ENCODE measurements at regions not wholly inside any gene's neighbourhood (a gene's known extent, or its start where the extent isn't known, plus 50 kb on each side); places are given as distances from the start of the nearest gene placed in this dataset.

DNA sequence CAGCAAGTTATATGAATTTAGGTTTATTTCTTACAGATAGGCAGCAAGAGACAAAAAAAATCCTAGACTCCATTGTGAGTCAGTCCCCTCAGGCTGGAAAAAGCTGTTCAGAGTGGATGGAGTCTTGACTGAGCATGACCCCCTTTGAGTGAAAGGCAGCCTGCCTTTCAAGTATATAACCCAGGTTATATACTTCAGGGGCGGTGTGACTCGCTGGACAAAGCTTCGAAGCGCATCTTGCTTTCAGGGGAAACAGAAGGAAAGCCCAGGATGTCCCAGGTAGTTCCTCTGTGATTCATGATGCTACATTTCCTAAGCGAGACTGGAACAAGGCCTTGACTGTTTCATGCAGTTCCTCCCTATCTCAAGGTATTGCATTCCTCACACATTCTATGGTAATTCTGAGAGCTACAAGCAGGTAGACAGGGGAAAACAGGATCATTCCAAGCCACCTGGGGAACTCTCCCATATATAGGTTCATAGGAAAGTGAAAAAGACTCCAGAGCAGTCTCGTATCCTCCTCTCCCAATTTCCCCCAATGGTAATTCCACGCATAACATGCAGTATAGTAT is 1244.1 kb upstream of the CDH6 start:
- DNase-seq, result no peak
- Histone ChIP-seq H3K27ac (no peak overlapping the region), H3K4me3 (ENCODE audit: low read depth, low read length) (no peak overlapping the region), H3K36me3 (replicated peaks) (no peaks in the 10 kb centered on the region), H3K27me3 (replicated peaks) (no peaks in the 10 kb centered on the region)
- TF ChIP-seq, protein P1, sequence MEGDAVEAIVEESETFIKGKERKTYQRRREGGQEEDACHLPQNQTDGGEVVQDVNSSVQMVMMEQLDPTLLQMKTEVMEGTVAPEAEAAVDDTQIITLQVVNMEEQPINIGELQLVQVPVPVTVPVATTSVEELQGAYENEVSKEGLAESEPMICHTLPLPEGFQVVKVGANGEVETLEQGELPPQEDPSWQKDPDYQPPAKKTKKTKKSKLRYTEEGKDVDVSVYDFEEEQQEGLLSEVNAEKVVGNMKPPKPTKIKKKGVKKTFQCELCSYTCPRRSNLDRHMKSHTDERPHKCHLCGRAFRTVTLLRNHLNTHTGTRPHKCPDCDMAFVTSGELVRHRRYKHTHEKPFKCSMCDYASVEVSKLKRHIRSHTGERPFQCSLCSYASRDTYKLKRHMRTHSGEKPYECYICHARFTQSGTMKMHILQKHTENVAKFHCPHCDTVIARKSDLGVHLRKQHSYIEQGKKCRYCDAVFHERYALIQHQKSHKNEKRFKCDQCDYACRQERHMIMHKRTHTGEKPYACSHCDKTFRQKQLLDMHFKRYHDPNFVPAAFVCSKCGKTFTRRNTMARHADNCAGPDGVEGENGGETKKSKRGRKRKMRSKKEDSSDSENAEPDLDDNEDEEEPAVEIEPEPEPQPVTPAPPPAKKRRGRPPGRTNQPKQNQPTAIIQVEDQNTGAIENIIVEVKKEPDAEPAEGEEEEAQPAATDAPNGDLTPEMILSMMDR (IDR thresholded peaks at IDR 0.05; ENCODE audit: low read depth, low read length, missing control alignments), result no peak
- in situ Hi-C loops (cut with HindIII; ENCODE audit: low pct_ligation_motif_present, low sequenced_read_pairs), result no loop called here

DNA sequence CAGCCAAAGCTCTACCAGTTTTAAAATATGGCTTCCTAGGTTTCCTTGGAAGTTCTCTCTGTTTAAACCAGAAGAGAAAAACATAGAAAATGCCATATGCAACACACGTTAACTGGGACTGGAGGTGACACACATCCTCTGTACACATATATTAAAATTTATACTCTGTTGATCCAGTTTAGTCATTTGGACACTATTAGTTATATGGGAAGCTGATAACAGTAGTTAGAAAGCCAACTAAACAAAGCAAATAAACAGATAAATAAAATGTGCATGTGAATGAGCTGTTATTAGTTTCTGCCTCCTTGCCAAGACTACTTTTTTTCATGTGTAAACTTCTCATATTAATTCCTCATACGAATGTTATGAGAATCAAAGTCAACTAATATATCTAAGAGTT is 1249.2 kb upstream of the CDH6 start:
- no peak overlapping the region for H3K27ac ChIP-seq
- TF ChIP-seq, protein P1 (IDR thresholded peaks at IDR 0.05; ENCODE audit: low read depth, low read length, missing control alignments), result no peak
- H3K27me3 ChIP-seq (replicated peaks), result no peaks in the 10 kb centered on the region
- no peaks in the 10 kb centered on the region for H3K36me3 ChIP-seq (replicated peaks)
- H3K4me3 ChIP-seq (ENCODE audit: low read depth, low read length), result no peak overlapping the region
- in situ Hi-C loops (cut with HindIII; ENCODE audit: low pct_ligation_motif_present, low sequenced_read_pairs), result no loop called here
- no peak for DNase-seq

DNA sequence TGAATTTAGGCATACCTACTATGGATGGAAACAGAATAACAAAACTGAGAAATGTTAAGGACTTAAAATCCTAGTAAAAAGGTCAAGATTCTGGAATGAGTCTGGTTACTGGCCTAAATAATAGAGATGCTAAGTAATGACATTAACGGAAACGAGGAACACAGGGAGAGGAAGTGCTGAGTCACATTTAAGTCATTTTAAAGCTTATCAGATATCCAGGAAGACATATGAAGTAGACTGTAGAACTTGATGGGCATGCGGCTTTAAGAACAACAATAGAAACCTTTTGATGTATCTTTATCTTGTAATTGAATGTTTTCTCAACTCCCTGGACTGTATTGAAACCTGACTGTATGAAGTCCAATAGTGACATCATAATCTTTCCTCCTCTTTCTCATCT is 1251.4 kb upstream of the CDH6 start:
- no peak overlapping the region for H3K27ac ChIP-seq
- TF ChIP-seq, protein P1 (IDR thresholded peaks at IDR 0.05; ENCODE audit: low read depth, low read length, missing control alignments), result no peak
- in situ Hi-C loops (cut with HindIII; ENCODE audit: low pct_ligation_motif_present, low sequenced_read_pairs), result no loop called here
- no peaks in the 10 kb centered on the region for H3K27me3 ChIP-seq (replicated peaks)
- H3K4me3 ChIP-seq (ENCODE audit: low read depth, low read length), result no peak overlapping the region
- peak; percentile 1 for DNase-seq
- H3K36me3 ChIP-seq (replicated peaks), result no peaks in the 10 kb centered on the region

DNA sequence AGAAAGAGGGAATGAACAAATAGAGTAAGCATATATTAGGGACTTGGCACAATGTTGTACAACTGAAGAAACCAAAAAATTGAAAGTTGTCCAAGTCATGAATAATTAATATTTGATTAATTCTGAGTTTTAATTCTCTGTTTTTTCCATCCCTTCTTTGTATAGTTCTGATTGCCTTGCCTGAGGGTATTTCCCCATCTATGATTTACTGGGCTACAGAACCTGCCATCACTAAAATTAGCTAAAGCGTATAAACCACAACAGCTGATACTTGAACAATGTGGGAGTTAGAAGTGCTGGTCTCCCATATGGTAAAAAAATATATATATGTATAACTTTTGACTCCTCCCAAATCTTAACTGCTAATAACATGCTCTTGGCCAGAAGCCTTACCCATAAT is 1253.5 kb upstream of the CDH6 start:
- no peak for DNase-seq
- Histone ChIP-seq H3K27me3 (replicated peaks) (no peaks in the 10 kb centered on the region), H3K36me3 (replicated peaks) (no peaks in the 10 kb centered on the region), H3K4me3 (ENCODE audit: low read depth, low read length) (no peak overlapping the region), H3K27ac (no peak overlapping the region)
- in situ Hi-C loops (cut with HindIII; ENCODE audit: low pct_ligation_motif_present, low sequenced_read_pairs), result no loop called here
- TF ChIP-seq, protein P1 (IDR thresholded peaks at IDR 0.05; ENCODE audit: low read depth, low read length, missing control alignments), result no peak

DNA sequence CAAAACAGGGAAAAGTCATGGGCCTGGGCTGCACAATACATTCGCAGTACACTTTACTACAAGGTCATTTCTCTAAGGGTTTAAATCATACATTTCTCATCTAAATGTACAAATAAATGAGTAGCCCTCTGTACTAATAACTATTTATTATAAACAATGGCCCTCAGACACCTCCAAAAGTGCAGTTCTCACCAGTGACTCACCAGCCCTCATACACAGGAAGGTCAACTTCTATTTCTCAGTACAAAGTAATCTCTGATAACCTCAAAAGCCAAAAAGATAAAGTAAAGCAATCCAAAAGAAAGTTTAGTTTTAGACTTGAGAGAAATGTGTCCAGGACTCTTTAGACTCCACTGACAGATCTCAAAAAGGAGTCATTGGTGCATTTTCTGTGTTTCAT is 1258.1 kb upstream of the CDH6 start:
- Histone ChIP-seq H3K4me3 (ENCODE audit: low read depth, low read length) (no peak overlapping the region), H3K27ac (no peak overlapping the region), H3K27me3 (replicated peaks) (no peaks in the 10 kb centered on the region), H3K36me3 (replicated peaks) (no peaks in the 10 kb centered on the region)
- TF ChIP-seq, protein P1 (IDR thresholded peaks at IDR 0.05; ENCODE audit: low read depth, low read length, missing control alignments), result no peak
- in situ Hi-C loops (cut with HindIII; ENCODE audit: low pct_ligation_motif_present, low sequenced_read_pairs), result no loop called here
- no peak for DNase-seq

DNA sequence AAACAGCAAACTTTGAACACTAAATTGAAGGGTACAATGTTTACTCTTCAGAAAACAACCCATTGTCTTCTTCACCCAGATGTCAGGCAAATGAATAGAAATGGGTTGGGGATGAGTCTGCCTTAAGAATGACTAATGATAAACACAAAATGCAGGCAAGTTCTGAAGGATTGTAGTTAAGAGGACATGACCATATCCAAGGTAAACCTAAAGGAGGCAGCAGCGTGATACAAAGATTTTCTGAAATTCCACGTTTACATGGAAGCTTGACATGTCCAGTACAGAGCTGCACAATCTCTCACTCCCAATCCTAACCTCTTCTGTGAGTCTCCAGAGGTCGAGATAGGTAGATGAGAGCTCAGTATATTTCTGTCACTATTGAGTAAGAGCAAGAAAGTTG is 1263.2 kb upstream of the CDH6 start:
- in situ Hi-C loops (cut with HindIII; ENCODE audit: low pct_ligation_motif_present, low sequenced_read_pairs), result no loop called here
- no peak overlapping the region for H3K27ac ChIP-seq
- H3K27me3 ChIP-seq (replicated peaks), result no peaks in the 10 kb centered on the region
- H3K36me3 ChIP-seq (replicated peaks), result no peaks in the 10 kb centered on the region
- H3K4me3 ChIP-seq (ENCODE audit: low read depth, low read length), result no peak overlapping the region
- no peak for DNase-seq
- TF ChIP-seq, protein P1 (IDR thresholded peaks at IDR 0.05; ENCODE audit: low read depth, low read length, missing control alignments), result no peak

Measured in brain microvascular endothelial cell (primary cell).